ENCODE measurements at regions not wholly inside any gene's neighbourhood (a gene's known extent, or its start where the extent isn't known, plus 50 kb on each side); places are given as distances from the start of the nearest gene placed in this dataset.
A peak's percentile ranks its signal among the peaks of the same experiment; 100 is the strongest.

DNA sequence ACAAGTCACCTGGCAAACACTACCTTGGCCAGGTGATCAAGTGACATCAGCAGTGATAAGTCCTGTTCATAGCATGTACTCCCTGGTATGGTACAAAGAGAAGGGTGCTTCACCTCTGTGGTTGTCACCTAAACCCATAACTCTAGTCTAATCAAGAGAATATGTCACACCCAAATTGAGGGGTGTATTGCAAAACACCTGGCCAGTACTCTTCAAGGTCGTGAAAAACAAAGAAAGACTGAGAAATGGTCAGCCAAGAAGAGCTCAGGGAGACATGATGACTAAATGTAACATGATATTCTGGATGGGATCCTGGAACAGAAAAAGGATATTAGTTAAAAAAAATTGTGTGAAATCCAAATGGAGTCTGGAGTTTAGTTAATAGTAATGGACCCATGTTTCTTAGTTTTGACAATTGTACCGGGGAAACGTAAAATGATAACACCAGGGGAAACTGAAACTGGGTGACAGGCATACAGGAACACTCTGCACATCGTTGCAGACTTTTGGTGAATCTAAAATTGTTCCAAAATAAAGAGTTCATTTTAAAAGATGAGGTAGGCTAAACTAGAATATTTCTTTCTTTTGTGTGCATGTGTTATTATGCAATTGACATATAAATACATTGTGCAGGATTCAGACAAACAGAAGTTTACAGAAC lies 262.0 kb downstream of the CDC5L start:
- WGBS, 3 donors: 38 to 41% (median 39%) methylated on average over 4 of the region's 4 CpGs
- no peak overlapping the region for H3K4me3 ChIP-seq (ENCODE audit: low read depth in 1 of 3, low read length in 3 of 3)
- no peaks in the 10 kb centered on the region for H3K36me3 ChIP-seq (ENCODE audit: control insufficient read depth in 3 of 3, insufficient read depth in 2 of 3, low read depth in 1 of 3, low read length in 3 of 3)
- H3K4me1 ChIP-seq (ENCODE audit: control insufficient read depth in 3 of 3, insufficient read depth in 2 of 3, low read depth in 1 of 3, low read length in 2 of 3): no peaks in the 10 kb centered on the region
- DNase-seq (no peak), FAIRE-seq (no peak)
- peaks cover 0 to 6% of the 10 kb centered on the region in 2 donors for H3K9me3 ChIP-seq (ENCODE audit: control insufficient read depth in 2 of 2, insufficient read depth in 1 of 2, low read depth in 1 of 2, low read length in 1 of 2)
- H3K27me3 ChIP-seq (ENCODE audit: control insufficient read depth in 3 of 3, insufficient read depth in 3 of 3, low read length in 3 of 3): peaks cover 0 to 2% (median 0%) of the 10 kb centered on the region in 3 donors
- H3K27ac ChIP-seq (ENCODE audit: low read depth in 1 of 3, low read length in 2 of 3): no peak overlapping the region

- Histone ChIP-seq H3K27me3 (ENCODE audit: control insufficient read depth in 3 of 3, insufficient read depth in 3 of 3, low read length in 3 of 3) (peaks cover 0 to 2% (median 0%) of the 10 kb centered on the region in 3 donors), H3K36me3 (ENCODE audit: control insufficient read depth in 3 of 3, insufficient read depth in 2 of 3, low read depth in 1 of 3, low read length in 3 of 3) (no peaks in the 10 kb centered on the region), H3K27ac (ENCODE audit: low read depth in 1 of 3, low read length in 2 of 3) (no peak overlapping the region), H3K4me1 (ENCODE audit: control insufficient read depth in 3 of 3, insufficient read depth in 2 of 3, low read depth in 1 of 3, low read length in 2 of 3) (peaks cover 0 to 4% (median 0%) of the 10 kb centered on the region in 3 donors), H3K9me3 (ENCODE audit: control insufficient read depth in 2 of 2, insufficient read depth in 1 of 2, low read depth in 1 of 2, low read length in 1 of 2) (peaks cover 0 to 6% of the 10 kb centered on the region in 2 donors), H3K4me3 (ENCODE audit: low read depth in 1 of 3, low read length in 3 of 3) (no peak overlapping the region)
- 87 to 92% (median 89%) methylated on average over 6 of the region's 6 CpGs for WGBS, 3 donors
- no peak for FAIRE-seq
- no peak for DNase-seq
Observed at GRCh38 chr6:44650495-44650894, 263.0 kb downstream of the CDC5L start.

DNA sequence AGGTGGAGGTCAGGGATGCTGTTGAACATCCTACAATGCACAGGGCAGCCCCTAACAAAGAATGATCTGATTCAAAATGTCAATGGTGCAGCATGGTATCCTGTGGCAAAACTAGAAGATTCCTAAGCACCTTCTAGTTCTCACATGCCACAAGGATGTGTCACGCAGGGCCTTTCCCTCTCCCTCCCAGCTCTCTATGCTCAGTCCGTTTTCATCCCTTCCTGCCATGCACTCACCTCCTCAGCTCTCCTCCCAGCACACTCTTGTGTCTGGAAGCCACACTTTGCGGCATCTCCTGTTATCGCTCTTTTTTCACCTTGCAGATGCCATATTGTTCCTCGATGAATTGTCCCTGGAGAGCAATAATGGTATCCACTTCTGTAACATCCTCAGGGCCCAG lies 263.4 kb downstream of the CDC5L start:
- WGBS, 3 donors: 83 to 97% (median 92%) methylated on average over 5 of the region's 5 CpGs
- no peak for FAIRE-seq
- H3K4me3 ChIP-seq (ENCODE audit: low read depth in 1 of 3, low read length in 3 of 3): no peak overlapping the region
- H3K9me3 ChIP-seq (ENCODE audit: control insufficient read depth in 2 of 2, insufficient read depth in 1 of 2, low read depth in 1 of 2, low read length in 1 of 2): peaks cover 0 to 6% of the 10 kb centered on the region in 2 donors
- no peak overlapping the region for H3K27ac ChIP-seq (ENCODE audit: low read depth in 1 of 3, low read length in 2 of 3)
- DNase-seq: no peak
- no peaks in the 10 kb centered on the region for H3K36me3 ChIP-seq (ENCODE audit: control insufficient read depth in 3 of 3, insufficient read depth in 2 of 3, low read depth in 1 of 3, low read length in 3 of 3)
- peaks cover 0 to 6% (median 0%) of the 10 kb centered on the region in 3 donors for H3K4me1 ChIP-seq (ENCODE audit: control insufficient read depth in 3 of 3, insufficient read depth in 2 of 3, low read depth in 1 of 3, low read length in 2 of 3)
- H3K27me3 ChIP-seq (ENCODE audit: control insufficient read depth in 3 of 3, insufficient read depth in 3 of 3, low read length in 3 of 3): peaks cover 0 to 2% (median 0%) of the 10 kb centered on the region in 3 donors

DNA sequence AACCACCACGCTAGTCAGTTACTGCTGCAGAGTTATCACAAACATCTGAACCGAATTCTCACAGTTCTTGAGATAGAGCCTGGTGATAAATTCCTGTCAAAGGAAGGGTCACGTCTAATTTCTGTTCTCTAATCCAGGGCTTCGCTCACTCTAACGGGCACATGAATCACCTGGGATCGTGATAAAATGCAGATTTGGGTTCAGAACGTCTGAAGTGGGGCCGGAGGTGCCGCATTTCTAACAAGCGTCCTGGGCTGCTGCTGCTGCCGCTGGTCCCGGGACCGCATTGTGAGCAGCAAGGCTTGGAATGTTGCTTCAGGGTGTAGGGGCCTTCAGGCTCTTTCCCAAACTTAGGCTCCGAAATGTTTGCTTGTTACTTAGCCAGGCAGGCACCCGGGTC lies 264.1 kb downstream of the CDC5L start:
- DNase-seq (no peak), FAIRE-seq (no peak)
- Histone ChIP-seq H3K4me1 (ENCODE audit: control insufficient read depth in 3 of 3, insufficient read depth in 2 of 3, low read depth in 1 of 3, low read length in 2 of 3) (peaks cover 0 to 6% (median 0%) of the 10 kb centered on the region in 3 donors), H3K27me3 (ENCODE audit: control insufficient read depth in 3 of 3, insufficient read depth in 3 of 3, low read length in 3 of 3) (peaks cover 0 to 2% (median 0%) of the 10 kb centered on the region in 3 donors), H3K27ac (ENCODE audit: low read depth in 1 of 3, low read length in 2 of 3) (no peak overlapping the region), H3K36me3 (ENCODE audit: control insufficient read depth in 3 of 3, insufficient read depth in 2 of 3, low read depth in 1 of 3, low read length in 3 of 3) (no peaks in the 10 kb centered on the region), H3K4me3 (ENCODE audit: low read depth in 1 of 3, low read length in 3 of 3) (no peak overlapping the region), H3K9me3 (ENCODE audit: control insufficient read depth in 2 of 2, insufficient read depth in 1 of 2, low read depth in 1 of 2, low read length in 1 of 2) (peaks cover 0 to 6% of the 10 kb centered on the region in 2 donors)
- WGBS, 3 donors: 89 to 92% (median 90%) methylated on average over 15 of the region's 15 CpGs

DNA sequence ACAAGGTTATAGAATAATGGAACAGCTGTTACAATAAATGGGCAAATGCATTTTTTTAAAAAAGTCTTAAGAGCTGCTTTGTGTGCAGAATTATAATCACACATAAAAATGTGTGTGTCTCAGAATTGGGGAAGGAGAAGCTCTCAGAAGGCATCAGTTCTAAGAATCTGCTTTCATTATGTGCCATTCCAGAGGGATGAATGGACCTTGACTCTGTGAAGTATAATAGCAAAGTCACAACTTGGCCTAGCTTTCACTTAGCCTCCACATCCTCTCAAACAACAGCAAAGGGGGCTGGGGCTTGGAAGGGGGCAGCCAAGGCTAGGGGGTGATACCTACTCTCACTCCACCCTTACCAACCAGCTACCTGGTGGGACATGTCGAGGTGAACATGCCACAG lies 265.0 kb downstream of the CDC5L start:
- FAIRE-seq (no peak), DNase-seq (no peak)
- H3K27ac ChIP-seq (ENCODE audit: low read depth in 1 of 3, low read length in 2 of 3): no peak overlapping the region
- H3K4me1 ChIP-seq (ENCODE audit: control insufficient read depth in 3 of 3, insufficient read depth in 2 of 3, low read depth in 1 of 3, low read length in 2 of 3): peaks cover 0 to 6% (median 0%) of the 10 kb centered on the region in 3 donors
- peaks cover 0 to 6% of the 10 kb centered on the region in 2 donors for H3K9me3 ChIP-seq (ENCODE audit: control insufficient read depth in 2 of 2, insufficient read depth in 1 of 2, low read depth in 1 of 2, low read length in 1 of 2)
- no peaks in the 10 kb centered on the region for H3K36me3 ChIP-seq (ENCODE audit: control insufficient read depth in 3 of 3, insufficient read depth in 2 of 3, low read depth in 1 of 3, low read length in 3 of 3)
- WGBS, 3 donors: 64 to 83% (median 65%) methylated on average over 1 of the region's 1 CpG
- H3K27me3 ChIP-seq (ENCODE audit: control insufficient read depth in 3 of 3, insufficient read depth in 3 of 3, low read length in 3 of 3): peaks cover 0 to 2% (median 0%) of the 10 kb centered on the region in 3 donors
- H3K4me3 ChIP-seq (ENCODE audit: low read depth in 1 of 3, low read length in 3 of 3): no peak overlapping the region

- FAIRE-seq: no peak
- Histone ChIP-seq H3K4me3 (ENCODE audit: low read depth in 1 of 3, low read length in 3 of 3) (no peak overlapping the region), H3K4me1 (ENCODE audit: control insufficient read depth in 3 of 3, insufficient read depth in 2 of 3, low read depth in 1 of 3, low read length in 2 of 3) (peaks cover 0 to 6% (median 0%) of the 10 kb centered on the region in 3 donors), H3K27ac (ENCODE audit: low read depth in 1 of 3, low read length in 2 of 3) (no peak overlapping the region), H3K36me3 (ENCODE audit: control insufficient read depth in 3 of 3, insufficient read depth in 2 of 3, low read depth in 1 of 3, low read length in 3 of 3) (no peaks in the 10 kb centered on the region), H3K9me3 (ENCODE audit: control insufficient read depth in 2 of 2, insufficient read depth in 1 of 2, low read depth in 1 of 2, low read length in 1 of 2) (peaks cover 0 to 5% of the 10 kb centered on the region in 2 donors), H3K27me3 (ENCODE audit: control insufficient read depth in 3 of 3, insufficient read depth in 3 of 3, low read length in 3 of 3) (peaks cover 0 to 2% (median 0%) of the 10 kb centered on the region in 3 donors)
- 86 to 92% (median 91%) methylated on average over 3 of the region's 3 CpGs for WGBS, 3 donors
- no peak for DNase-seq
Observed at GRCh38 chr6:44653091-44653490, 265.6 kb downstream of the CDC5L start.

GRCh38 chr6:44653761-44654218 lies 266.3 kb downstream of the CDC5L start:
- 26 to 44% (median 41%) methylated on average over 10 of the region's 10 CpGs for WGBS, 3 donors
- H3K27me3 ChIP-seq (ENCODE audit: control insufficient read depth in 3 of 3, insufficient read depth in 3 of 3, low read length in 3 of 3): peaks cover 0 to 2% (median 0%) of the 10 kb centered on the region in 3 donors
- no peaks in the 10 kb centered on the region for H3K9me3 ChIP-seq (ENCODE audit: control insufficient read depth in 2 of 2, insufficient read depth in 1 of 2, low read depth in 1 of 2, low read length in 1 of 2)
- H3K4me3 ChIP-seq (ENCODE audit: low read depth in 1 of 3, low read length in 3 of 3): no peak overlapping the region
- no peak overlapping the region for H3K27ac ChIP-seq (ENCODE audit: low read depth in 1 of 3, low read length in 2 of 3)
- peaks cover 0 to 6% (median 0%) of the 10 kb centered on the region in 3 donors for H3K4me1 ChIP-seq (ENCODE audit: control insufficient read depth in 3 of 3, insufficient read depth in 2 of 3, low read depth in 1 of 3, low read length in 2 of 3)
- no peak for DNase-seq
- no peaks in the 10 kb centered on the region for H3K36me3 ChIP-seq (ENCODE audit: control insufficient read depth in 3 of 3, insufficient read depth in 2 of 3, low read depth in 1 of 3, low read length in 3 of 3)
- no peak for FAIRE-seq

GRCh38 chr6:44655412-44656342 lies 268.2 kb downstream of the CDC5L start:
- 31 to 34% (median 32%) methylated on average over 26 of the region's 26 CpGs for WGBS, 3 donors
- DNase-seq: peak; percentile 24 to 74
- Histone ChIP-seq H3K4me1 (ENCODE audit: control insufficient read depth in 3 of 3, insufficient read depth in 2 of 3, low read depth in 1 of 3, low read length in 2 of 3) (peaks cover 0 to 6% (median 0%) of the 10 kb centered on the region in 3 donors), H3K36me3 (ENCODE audit: control insufficient read depth in 3 of 3, insufficient read depth in 2 of 3, low read depth in 1 of 3, low read length in 3 of 3) (no peaks in the 10 kb centered on the region), H3K9me3 (ENCODE audit: control insufficient read depth in 2 of 2, insufficient read depth in 1 of 2, low read depth in 1 of 2, low read length in 1 of 2) (no peaks in the 10 kb centered on the region), H3K4me3 (ENCODE audit: low read depth in 1 of 3, low read length in 3 of 3) (no peak overlapping the region), H3K27ac (ENCODE audit: low read depth in 1 of 3, low read length in 2 of 3) (peak overlapping the region in 1 of 3 donors; percentile 33), H3K27me3 (ENCODE audit: control insufficient read depth in 3 of 3, insufficient read depth in 3 of 3, low read length in 3 of 3) (peaks cover 0 to 2% (median 0%) of the 10 kb centered on the region in 3 donors)
- no peak for FAIRE-seq
